AG09319 (cell line): ENCODE measurements at regions not wholly inside any gene's neighbourhood (a gene's known extent, or its start where the extent isn't known, plus 50 kb on each side); places are given as distances from the start of the nearest gene placed in this dataset.

Source experiments
- DNase-seq: peaks from one replicate; pipeline ENCODE4 v3.0.0-alpha.2; 2010; ENCODE audit warnings: low read depth; ENCODE audit errors: extremely low read depth
- TF ChIP-seq, protein P1 (sequence below): IDR thresholded peaks from 2 replicates; pipeline ENCODE4 v1.5.1; 2011; ENCODE audit warnings: low read depth, mild to moderate bottlenecking, inconsistent platforms, low read length, moderate library complexity

DNA sequence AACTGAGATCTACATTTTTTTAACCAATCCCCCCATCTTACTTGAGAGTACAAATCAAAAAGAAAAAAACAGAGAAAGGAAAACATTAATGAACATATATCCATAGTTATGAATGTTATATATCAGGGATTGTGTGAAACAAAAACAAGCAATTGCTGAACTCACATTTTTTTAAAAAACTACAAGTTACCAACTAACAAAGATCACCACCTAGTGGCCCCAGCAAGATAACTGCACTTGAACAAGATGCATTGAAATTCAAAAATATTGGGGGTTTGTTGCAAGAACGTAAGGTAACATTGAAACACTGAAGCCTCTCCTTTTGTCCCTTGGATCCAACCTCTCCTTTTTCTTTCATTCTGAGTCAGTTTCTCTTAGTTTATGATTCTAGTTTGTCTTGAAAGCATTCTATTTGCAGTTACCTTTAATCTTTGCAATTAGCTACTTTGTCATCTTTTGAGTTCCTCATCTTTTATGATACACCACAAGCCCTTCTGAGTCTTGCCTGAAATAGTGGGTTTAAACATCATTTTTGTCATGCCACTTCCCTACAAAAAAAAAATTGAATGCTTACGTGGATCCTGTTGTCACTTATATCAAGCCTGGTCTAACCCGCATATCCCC, 87.3 kb upstream of the TES start:
- DNase-seq: peak; percentile 16
- TF ChIP-seq, protein P1, sequence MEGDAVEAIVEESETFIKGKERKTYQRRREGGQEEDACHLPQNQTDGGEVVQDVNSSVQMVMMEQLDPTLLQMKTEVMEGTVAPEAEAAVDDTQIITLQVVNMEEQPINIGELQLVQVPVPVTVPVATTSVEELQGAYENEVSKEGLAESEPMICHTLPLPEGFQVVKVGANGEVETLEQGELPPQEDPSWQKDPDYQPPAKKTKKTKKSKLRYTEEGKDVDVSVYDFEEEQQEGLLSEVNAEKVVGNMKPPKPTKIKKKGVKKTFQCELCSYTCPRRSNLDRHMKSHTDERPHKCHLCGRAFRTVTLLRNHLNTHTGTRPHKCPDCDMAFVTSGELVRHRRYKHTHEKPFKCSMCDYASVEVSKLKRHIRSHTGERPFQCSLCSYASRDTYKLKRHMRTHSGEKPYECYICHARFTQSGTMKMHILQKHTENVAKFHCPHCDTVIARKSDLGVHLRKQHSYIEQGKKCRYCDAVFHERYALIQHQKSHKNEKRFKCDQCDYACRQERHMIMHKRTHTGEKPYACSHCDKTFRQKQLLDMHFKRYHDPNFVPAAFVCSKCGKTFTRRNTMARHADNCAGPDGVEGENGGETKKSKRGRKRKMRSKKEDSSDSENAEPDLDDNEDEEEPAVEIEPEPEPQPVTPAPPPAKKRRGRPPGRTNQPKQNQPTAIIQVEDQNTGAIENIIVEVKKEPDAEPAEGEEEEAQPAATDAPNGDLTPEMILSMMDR: peak; percentile 79

DNA sequence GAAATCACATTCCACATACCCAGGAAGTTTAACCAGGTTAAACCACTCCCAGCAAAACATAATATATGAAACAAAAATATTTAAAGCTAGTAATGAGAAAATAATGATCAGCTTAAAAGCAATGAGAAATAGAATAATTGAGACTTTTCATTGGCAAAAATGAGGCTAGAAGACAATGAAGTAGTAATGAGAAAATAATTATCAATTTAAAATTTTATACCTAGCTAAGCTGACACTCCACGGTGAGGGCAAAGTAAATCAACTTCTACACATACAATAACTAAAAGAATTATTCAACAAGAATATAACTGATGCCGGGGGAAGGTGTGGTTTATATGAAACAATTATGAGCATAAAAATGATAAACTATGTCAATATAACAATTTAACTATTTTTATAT, 82.2 kb upstream of the TES start:
- DNase-seq: no peak
- TF ChIP-seq, protein P1: no peak

DNA sequence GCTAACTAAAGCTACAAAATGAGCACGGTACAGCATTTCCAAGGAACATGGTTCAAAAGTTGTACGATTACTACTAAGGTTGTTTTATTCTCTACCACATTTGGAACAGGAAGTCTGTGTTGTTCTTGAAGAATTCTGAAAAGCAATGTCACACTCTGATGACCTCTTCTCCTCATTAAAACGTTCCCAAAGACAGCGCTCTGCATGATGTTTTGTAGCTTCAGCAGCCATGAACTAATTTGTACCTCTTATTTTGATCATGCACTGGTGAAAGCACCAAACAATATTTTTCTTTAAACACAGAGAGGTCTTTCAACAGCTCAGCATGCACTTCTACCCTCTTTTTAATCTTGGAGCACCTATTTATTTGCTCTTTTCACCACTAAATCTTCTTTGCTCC, 75.0 kb upstream of the TES start:
- TF ChIP-seq, protein P1: no peak
- DNase-seq: no peak

DNA sequence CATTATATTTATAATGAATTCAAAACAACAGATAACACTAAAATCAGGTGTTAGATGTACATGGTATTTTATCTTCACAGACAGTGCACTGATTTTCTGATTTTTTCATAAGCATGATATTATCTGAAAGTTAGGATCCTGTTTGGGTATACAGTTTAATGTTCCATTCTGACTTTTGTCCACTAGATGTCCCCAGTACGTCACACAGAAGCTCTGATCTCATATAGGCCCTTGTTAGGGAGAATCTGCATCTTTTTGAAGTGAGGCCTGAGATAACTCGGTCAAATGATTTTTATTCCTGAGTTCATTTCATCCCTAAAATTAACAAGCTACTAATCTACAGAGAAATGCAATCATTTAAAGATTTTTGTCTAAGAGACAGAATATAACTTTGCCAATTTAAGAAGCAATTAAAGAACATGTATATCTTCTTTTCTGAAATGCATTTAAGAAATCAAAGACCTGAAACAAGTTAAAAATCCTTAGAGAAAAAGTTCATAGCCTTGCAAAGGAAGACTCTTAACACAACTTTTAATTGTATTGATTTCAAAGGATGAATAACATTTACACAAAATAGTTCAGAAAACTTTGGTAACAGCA, 72.0 kb upstream of the TES start:
- peak; percentile 39 for DNase-seq
- TF ChIP-seq, protein P1: peak; percentile 80

DNA sequence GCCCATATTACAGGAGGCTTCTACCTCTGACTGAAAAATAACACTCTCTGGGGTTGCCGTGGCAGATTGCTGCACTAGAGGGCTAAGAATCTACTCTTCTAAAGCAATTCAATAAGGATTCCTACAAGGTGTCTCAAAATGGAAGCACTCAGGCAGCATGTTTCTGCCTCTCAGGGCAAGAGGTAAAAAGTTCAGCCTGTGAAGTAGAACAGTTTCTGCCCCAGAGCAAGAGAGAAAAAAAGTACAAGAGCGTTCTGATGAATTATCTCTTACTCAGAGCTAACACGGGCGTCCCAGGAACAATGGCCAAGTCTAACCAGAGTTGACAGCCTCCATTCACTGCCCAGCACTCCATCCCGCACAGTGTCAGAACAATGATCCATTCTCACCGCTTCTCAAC, 71.3 kb upstream of the TES start:
- TF ChIP-seq, protein P1: no peak
- DNase-seq: no peak

DNA sequence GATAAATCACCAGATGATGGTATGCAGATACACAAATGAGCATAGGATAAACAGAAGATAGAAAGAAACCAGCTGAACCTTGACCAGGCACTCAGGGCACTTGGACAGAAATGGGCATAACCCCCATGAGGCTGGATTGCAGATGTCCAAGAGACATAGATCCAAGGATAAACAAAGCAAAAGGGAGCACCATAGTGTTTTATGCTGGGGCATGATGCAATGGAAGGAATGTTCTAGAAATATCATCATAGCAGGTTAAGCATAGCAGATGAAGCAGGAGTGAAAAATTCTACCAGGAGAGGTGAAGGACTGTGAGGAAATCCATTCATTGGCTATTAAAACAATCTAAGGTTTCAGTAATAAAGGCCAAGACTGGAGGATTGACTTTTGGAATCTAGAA, 70.5 kb upstream of the TES start:
- DNase-seq: no peak
- TF ChIP-seq, protein P1: no peak

DNA sequence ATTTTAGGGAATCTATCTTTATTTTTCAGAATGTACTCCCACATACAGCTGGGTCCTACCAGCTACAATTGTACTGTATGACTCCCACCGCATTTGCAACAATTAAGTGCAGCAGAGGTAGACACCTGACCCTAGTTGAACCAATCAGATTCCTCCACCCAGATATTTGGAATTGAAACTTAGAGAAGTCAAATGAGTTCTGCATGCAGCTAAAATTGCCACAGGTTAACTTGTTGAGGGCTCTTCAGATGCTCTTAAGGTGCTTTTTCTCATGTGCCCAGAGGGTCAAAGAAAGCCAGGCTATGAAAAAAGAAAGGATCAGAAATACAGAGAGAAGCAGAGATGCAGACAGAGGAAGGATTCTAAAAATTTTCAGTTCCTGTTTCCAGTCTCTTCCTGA, 68.0 kb upstream of the TES start:
- TF ChIP-seq, protein P1: no peak
- no peak for DNase-seq
